A673 (cell line): ENCODE measurements at regions not wholly inside any gene's neighbourhood (a gene's known extent, or its start where the extent isn't known, plus 50 kb on each side); places are given as distances from the start of the nearest gene placed in this dataset.

Experiments used
- BruUV-seq: library from RNA; stranded (reverse); fragments of 400-500 nt; replicated peaks from 2 replicates; lab custom pipeline; 2021; lab: Mats Ljungman, UMichigan
- CTCF ChIA-PET: fragments of 300-600 bp; sonication (Branson Sonifier 250); formaldehyde crosslinking; loops from one replicate; lab custom pipeline; 2022; ENCODE audit warnings: antibody characterized with exemption; lab: Charles Lee
- POLR2A ChIA-PET: fragments of 300-600 bp; sonication (Branson Sonifier 250); formaldehyde crosslinking; loops from one replicate; lab custom pipeline; 2022; ENCODE audit warnings: antibody characterized with exemption; ENCODE audit not compliant: low non-redundant PET; lab: Charles Lee
- DNase-seq: peaks from one replicate; pipeline ENCODE4 v3.0.0-alpha.2; 2015; ENCODE audit warnings: low spot score
- H3K27ac ChIP-seq: fragments of 200-600 bp; sonication (generic); 2 replicates; pipeline ENCODE4 v1.5.1; 2016; ENCODE audit warnings: mixed run types, low read depth, mild to moderate bottlenecking, mixed read lengths, antibody characterized with exemption, low read length; ENCODE audit not compliant: poor library complexity, severe bottlenecking
- H3K27me3 ChIP-seq: fragments of 200-600 bp; sonication (generic); replicated peaks from 2 replicates; pipeline ENCODE4 v1.6.1; 2017; ENCODE audit warnings: mixed run types, low read depth, mild to moderate bottlenecking, mixed read lengths, antibody characterized with exemption, low read length; ENCODE audit not compliant: insufficient read depth, poor library complexity
- H3K36me3 ChIP-seq: fragments of 200-600 bp; sonication (generic); 2 replicates; pipeline ENCODE4 v1.6.1; 2016; ENCODE audit warnings: mixed run types, mild to moderate bottlenecking, mixed read lengths, antibody characterized with exemption, low read length; ENCODE audit not compliant: insufficient read depth, poor library complexity, severe bottlenecking
- H3K4me1 ChIP-seq: fragments of 200-600 bp; sonication (generic); 2 replicates; pipeline ENCODE4 v1.6.1; 2017; ENCODE audit warnings: mixed run types, mild to moderate bottlenecking, mixed read lengths, antibody characterized with exemption, low read length; ENCODE audit not compliant: insufficient read depth, poor library complexity, severe bottlenecking
- H3K4me3 ChIP-seq: fragments of 200-600 bp; sonication (generic); 2 replicates; pipeline ENCODE4 v1.5.1; 2016; ENCODE audit warnings: low read depth, mixed run types, mild to moderate bottlenecking, mixed read lengths, low read length; ENCODE audit not compliant: poor library complexity, severe bottlenecking
- H3K9me3 ChIP-seq: fragments of 200-600 bp; sonication (generic); 2 replicates; pipeline ENCODE4 v1.6.1; 2016; ENCODE audit warnings: mixed run types, low read depth, mild to moderate bottlenecking, mixed read lengths, antibody characterized with exemption, low read length; ENCODE audit not compliant: poor library complexity, severe bottlenecking
- CTCF ChIP-seq: fragments of 300-800, 200-600 bp; sonication (generic); conservative IDR thresholded peaks from 2 replicates; pipeline ENCODE4 v1.5.1; 2017; ENCODE audit warnings: low read depth, mild to moderate bottlenecking, antibody characterized with exemption, low read length, moderate library complexity, mixed read lengths
- EZH2 ChIP-seq: fragments of 200-600 bp; sonication (generic); IDR thresholded peaks from 2 replicates; pipeline ENCODE4 v1.6.1; 2017; ENCODE audit warnings: borderline replicate concordance, low read depth, mild to moderate bottlenecking, mixed read lengths, antibody characterized with exemption, low read length; ENCODE audit not compliant: poor library complexity, severe bottlenecking
- intact Hi-C: fragments of 100-400 bp; cut with micrococcal nuclease; formaldehyde crosslinking; loops from one replicate; pipeline ENCODE4 v1.10.0; 2022; ENCODE audit not compliant: unreplicated experiment

- DNase-seq: no peak
- Histone ChIP-seq H3K36me3 (no peaks in the 10 kb centered on the region), H3K9me3 (no peaks in the 10 kb centered on the region), H3K27me3 (peaks cover 52% of the 10 kb centered on the region), H3K27ac (no peak overlapping the region), H3K4me1 (no peaks in the 10 kb centered on the region), H3K4me3 (no peak overlapping the region)
- TF ChIP-seq CTCF: no peak
- no peak for TF ChIP-seq EZH2
- POLR2A ChIA-PET: no interaction called here
- intact Hi-C loops: no loop called here
- no TSS peak for BruUV-seq
- CTCF ChIA-PET: no interaction called here
These were observed 264.8 kb downstream of the KIF20B start for GRCh38 chr10:89966211-89966610.

DNA sequence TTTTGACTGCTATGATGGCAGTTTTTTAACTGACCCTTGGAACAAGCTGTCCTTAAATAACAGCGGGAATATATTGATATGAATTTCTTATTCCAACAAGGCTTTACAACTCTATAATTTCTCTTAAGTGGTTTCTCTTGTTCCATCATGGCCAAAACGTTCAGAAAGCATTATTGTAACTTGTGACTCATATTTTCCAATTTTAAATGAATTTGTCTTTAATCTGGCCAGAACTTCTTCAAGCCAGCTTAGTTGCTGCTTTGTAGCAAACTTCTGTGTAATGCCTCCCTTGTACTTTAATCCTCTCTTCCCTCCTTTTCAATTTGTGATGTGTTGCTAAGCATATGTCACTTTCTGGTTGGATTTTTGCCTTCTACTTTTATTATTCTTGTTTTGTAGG lies 271.9 kb downstream of the KIF20B start:
- DNase-seq: no peak
- intact Hi-C loops: no loop called here
- POLR2A ChIA-PET: no interaction called here

GRCh38 chr10:89975071-89975470 lies 273.7 kb downstream of the KIF20B start:
- TF ChIP-seq CTCF (no peak), EZH2 (no peak)
- H3K36me3 ChIP-seq: no peaks in the 10 kb centered on the region
- no peak for DNase-seq
- no peaks in the 10 kb centered on the region for H3K4me1 ChIP-seq
- H3K9me3 ChIP-seq: no peaks in the 10 kb centered on the region
- peaks cover 52% of the 10 kb centered on the region for H3K27me3 ChIP-seq
- H3K4me3 ChIP-seq: no peak overlapping the region
- no TSS peak for BruUV-seq
- ChIA-PET CTCF (no interaction called here), POLR2A (no interaction called here)
- no peak overlapping the region for H3K27ac ChIP-seq
- intact Hi-C loops: no loop called here

More for the DNA sequence above, 271.9 kb downstream of the KIF20B start:
- CTCF ChIA-PET: no interaction called here
- no peak for TF ChIP-seq CTCF
- no peak for TF ChIP-seq EZH2
- H3K27me3 ChIP-seq: peaks cover 64% of the 10 kb centered on the region
- H3K4me1 ChIP-seq: no peaks in the 10 kb centered on the region
- no peak overlapping the region for H3K4me3 ChIP-seq
- no peaks in the 10 kb centered on the region for H3K36me3 ChIP-seq
- no TSS peak for BruUV-seq
- no peaks in the 10 kb centered on the region for H3K9me3 ChIP-seq
- H3K27ac ChIP-seq: no peak overlapping the region
